SK-N-SH treated with all-trans-retinoic acid at 6 μM for 48 hours (cell line): ENCODE measurements at regions not wholly inside any gene's neighbourhood (a gene's known extent, or its start where the extent isn't known, plus 50 kb on each side); places are given as distances from the start of the nearest gene placed in this dataset.

Experiments
- ARNTL ChIP-seq: fragments of 450-650 bp; formaldehyde crosslinking; IDR thresholded peaks from 2 replicates; pipeline ENCODE4 v1.5.0; 2020; ENCODE audit warnings: low read depth, mild to moderate bottlenecking, moderate library complexity, borderline replicate concordance
- BACH2 ChIP-seq: fragments of 250-450 bp; sonication (Bioruptor Pico); IDR thresholded peaks from 2 replicates; pipeline ENCODE4 v1.9.0; 2021; ENCODE audit warnings: mild to moderate bottlenecking, borderline replicate concordance
- CSDC2 ChIP-seq: fragments of 250-450 bp; sonication (Bioruptor Pico); IDR thresholded peaks from 2 replicates; pipeline ENCODE4 v1.5.0; 2020; ENCODE audit warnings: mild to moderate bottlenecking, moderate library complexity
- ESRRG ChIP-seq: fragments of 250-450 bp; sonication (Bioruptor Pico); IDR thresholded peaks from 2 replicates; pipeline ENCODE4 v1.6.1; 2021; ENCODE audit warnings: mild to moderate bottlenecking
- TCF4 ChIP-seq: fragments of 250-450 bp; sonication (Bioruptor Pico); IDR thresholded peaks from 2 replicates; pipeline ENCODE4 v1.8.0; 2021; ENCODE audit warnings: mild to moderate bottlenecking, moderate library complexity, borderline replicate concordance
- TOX ChIP-seq: fragments of 250-450 bp; sonication (Bioruptor Pico); IDR thresholded peaks from 2 replicates; pipeline ENCODE4 v1.8.0; 2021; ENCODE audit warnings: mild to moderate bottlenecking, moderate library complexity, borderline replicate concordance
- ZNF70 ChIP-seq: fragments of 450-650 bp; formaldehyde crosslinking; IDR thresholded peaks from 2 replicates; pipeline ENCODE4 v1.5.0; 2020; ENCODE audit warnings: mild to moderate bottlenecking, moderate library complexity
- TF ChIP-seq, protein P1 (sequence below): fragments of 250-450 bp; sonication (Bioruptor Pico); IDR thresholded peaks from 2 replicates; pipeline ENCODE4 v1.5.1; 2021; ENCODE audit warnings: mild to moderate bottlenecking, moderate library complexity
- TF ChIP-seq, protein P2 (sequence below): fragments of 250-450 bp; sonication (Bioruptor Pico); IDR thresholded peaks from 2 replicates; pipeline ENCODE4 v1.8.0; 2020; ENCODE audit warnings: mild to moderate bottlenecking, moderate library complexity, borderline replicate concordance
- TF ChIP-seq, protein P3 (sequence below): fragments of 250-450 bp; sonication (Bioruptor Pico); IDR thresholded peaks from 2 replicates; pipeline ENCODE4 v1.5.1; 2020; ENCODE audit warnings: low read depth, mild to moderate bottlenecking, moderate library complexity

DNA sequence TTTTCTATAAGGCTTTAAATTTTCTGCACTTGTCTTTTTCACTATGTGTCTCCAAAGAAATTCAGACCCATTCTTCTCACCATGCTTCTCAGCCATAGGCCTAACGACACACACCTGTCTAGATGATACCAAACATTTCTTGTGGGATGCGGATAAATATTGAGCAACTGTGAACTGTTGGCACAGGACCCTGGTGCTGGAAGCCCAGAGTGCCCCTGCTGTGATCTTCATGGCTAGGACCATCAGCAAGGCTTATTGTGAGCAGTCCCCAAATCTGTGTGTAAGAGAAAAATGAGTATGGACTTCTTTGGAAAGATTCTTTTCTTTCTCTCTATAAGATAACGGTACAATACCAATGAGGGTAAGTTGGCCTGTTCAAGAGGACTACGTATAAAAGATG, 54.1 kb upstream of the NCK2 start:
- TF ChIP-seq, protein P1, sequence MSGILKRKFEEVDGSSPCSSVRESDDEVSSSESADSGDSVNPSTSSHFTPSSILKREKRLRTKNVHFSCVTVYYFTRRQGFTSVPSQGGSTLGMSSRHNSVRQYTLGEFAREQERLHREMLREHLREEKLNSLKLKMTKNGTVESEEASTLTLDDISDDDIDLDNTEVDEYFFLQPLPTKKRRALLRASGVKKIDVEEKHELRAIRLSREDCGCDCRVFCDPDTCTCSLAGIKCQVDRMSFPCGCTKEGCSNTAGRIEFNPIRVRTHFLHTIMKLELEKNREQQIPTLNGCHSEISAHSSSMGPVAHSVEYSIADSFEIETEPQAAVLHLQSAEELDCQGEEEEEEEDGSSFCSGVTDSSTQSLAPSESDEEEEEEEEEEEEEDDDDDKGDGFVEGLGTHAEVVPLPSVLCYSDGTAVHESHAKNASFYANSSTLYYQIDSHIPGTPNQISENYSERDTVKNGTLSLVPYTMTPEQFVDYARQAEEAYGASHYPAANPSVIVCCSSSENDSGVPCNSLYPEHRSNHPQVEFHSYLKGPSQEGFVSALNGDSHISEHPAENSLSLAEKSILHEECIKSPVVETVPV (CRISPR knock-in tag) = no peak
- no peak for TF ChIP-seq ZNF70
- TF ChIP-seq TCF4 (CRISPR knock-in tag) = no peak
- no peak for TF ChIP-seq ARNTL (CRISPR knock-in tag)
- TF ChIP-seq, protein P2, sequence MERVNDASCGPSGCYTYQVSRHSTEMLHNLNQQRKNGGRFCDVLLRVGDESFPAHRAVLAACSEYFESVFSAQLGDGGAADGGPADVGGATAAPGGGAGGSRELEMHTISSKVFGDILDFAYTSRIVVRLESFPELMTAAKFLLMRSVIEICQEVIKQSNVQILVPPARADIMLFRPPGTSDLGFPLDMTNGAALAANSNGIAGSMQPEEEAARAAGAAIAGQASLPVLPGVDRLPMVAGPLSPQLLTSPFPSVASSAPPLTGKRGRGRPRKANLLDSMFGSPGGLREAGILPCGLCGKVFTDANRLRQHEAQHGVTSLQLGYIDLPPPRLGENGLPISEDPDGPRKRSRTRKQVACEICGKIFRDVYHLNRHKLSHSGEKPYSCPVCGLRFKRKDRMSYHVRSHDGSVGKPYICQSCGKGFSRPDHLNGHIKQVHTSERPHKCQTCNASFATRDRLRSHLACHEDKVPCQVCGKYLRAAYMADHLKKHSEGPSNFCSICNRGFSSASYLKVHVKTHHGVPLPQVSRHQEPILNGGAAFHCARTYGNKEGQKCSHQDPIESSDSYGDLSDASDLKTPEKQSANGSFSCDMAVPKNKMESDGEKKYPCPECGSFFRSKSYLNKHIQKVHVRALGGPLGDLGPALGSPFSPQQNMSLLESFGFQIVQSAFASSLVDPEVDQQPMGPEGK = no peak
- no peak for TF ChIP-seq TOX (CRISPR knock-in tag)
- TF ChIP-seq ESRRG = no peak
- no peak for TF ChIP-seq CSDC2 (CRISPR knock-in tag)
- TF ChIP-seq, protein P3, sequence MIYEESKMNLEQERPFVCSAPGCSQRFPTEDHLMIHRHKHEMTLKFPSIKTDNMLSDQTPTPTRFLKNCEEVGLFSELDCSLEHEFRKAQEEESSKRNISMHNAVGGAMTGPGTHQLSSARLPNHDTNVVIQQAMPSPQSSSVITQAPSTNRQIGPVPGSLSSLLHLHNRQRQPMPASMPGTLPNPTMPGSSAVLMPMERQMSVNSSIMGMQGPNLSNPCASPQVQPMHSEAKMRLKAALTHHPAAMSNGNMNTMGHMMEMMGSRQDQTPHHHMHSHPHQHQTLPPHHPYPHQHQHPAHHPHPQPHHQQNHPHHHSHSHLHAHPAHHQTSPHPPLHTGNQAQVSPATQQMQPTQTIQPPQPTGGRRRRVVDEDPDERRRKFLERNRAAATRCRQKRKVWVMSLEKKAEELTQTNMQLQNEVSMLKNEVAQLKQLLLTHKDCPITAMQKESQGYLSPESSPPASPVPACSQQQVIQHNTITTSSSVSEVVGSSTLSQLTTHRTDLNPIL (CRISPR knock-in tag) = no peak
- TF ChIP-seq BACH2 (CRISPR knock-in tag) = no peak
